Ascending aorta (tissue), 2 donors: ENCODE measurements at regions not wholly inside any gene's neighbourhood (a gene's known extent, or its start where the extent isn't known, plus 50 kb on each side); places are given as distances from the start of the nearest gene placed in this dataset.
A peak's percentile ranks its signal among the peaks of the same experiment; 100 is the strongest.

Source experiments
- DNase-seq, 2 donors: peaks; one replicate each; pipeline ENCODE4 v3.0.0-alpha.2; 2019; ENCODE audit warnings: low spot score in 2 of 2
- H3K27ac ChIP-seq, 2 donors: fragments of 200-600 bp; sonication (generic); one replicate each; pipeline ENCODE4 v1.5.1; 2016 to 2017; ENCODE audit warnings: mild to moderate bottlenecking in 1 of 2
- H3K27me3 ChIP-seq: fragments of 200-600 bp; sonication (generic); one replicate; pipeline ENCODE4 v1.5.1; 2017
- H3K36me3 ChIP-seq, 2 donors: fragments of 200-600 bp; sonication (generic); one replicate each; pipeline ENCODE4 v1.5.1; 2016
- H3K4me1 ChIP-seq, 2 donors: fragments of 200-600 bp; sonication (generic); one replicate each; pipeline ENCODE4 v1.5.1; 2016 to 2017; ENCODE audit warnings: mild to moderate bottlenecking in 1 of 2
- H3K4me3 ChIP-seq, 2 donors: fragments of 200-600 bp; sonication (generic); one replicate each; pipeline ENCODE4 v1.5.1; 2016 to 2017; ENCODE audit warnings: mild to moderate bottlenecking in 1 of 2
- H3K9me3 ChIP-seq, 2 donors: fragments of 200-600 bp; sonication (generic); one replicate each; pipeline ENCODE4 v1.5.1; 2016
- CTCF ChIP-seq, 3 experiments: fragments of 200-600 bp in 2 of 3; fragments of 450-650 bp in 1 of 3; sonication (generic) in 2 of 3; IDR thresholded peaks; one replicate each; pipeline ENCODE4 v1.5.1; 2016 to 2019; ENCODE audit warnings: antibody characterized with exemption in 3 of 3, mild to moderate bottlenecking in 1 of 3, moderate library complexity in 1 of 3
- intact Hi-C: fragments of 100-400 bp; cut with DNase I; formaldehyde crosslinking; loops from one replicate; pipeline ENCODE4 v1.15.1; 2023

- Histone ChIP-seq H3K9me3 (peaks cover 0 to 5% of the 10 kb centered on the region in 2 donors), H3K27ac (no peak overlapping the region), H3K27me3 (no peaks in the 10 kb centered on the region), H3K4me3 (no peak overlapping the region), H3K4me1 (no peaks in the 10 kb centered on the region), H3K36me3 (no peaks in the 10 kb centered on the region)
- intact Hi-C loops: no loop called here
- TF ChIP-seq CTCF (IDR thresholded peaks at IDR 0.05): no peak
- DNase-seq: no peak
Measured at GRCh38 chr11:8748317-8748716, 65.7 kb downstream of the RPL27A start.

GRCh38 chr11:8749202-8749601 lies 66.6 kb downstream of the RPL27A start:
- DNase-seq: no peak
- no peak overlapping the region for H3K4me3 ChIP-seq
- no peaks in the 10 kb centered on the region for H3K36me3 ChIP-seq
- no peaks in the 10 kb centered on the region for H3K27me3 ChIP-seq
- TF ChIP-seq CTCF (IDR thresholded peaks at IDR 0.05): no peak
- peaks cover 0 to 9% of the 10 kb centered on the region in 2 donors for H3K9me3 ChIP-seq
- intact Hi-C loops: no loop called here
- H3K27ac ChIP-seq: no peak overlapping the region
- no peaks in the 10 kb centered on the region for H3K4me1 ChIP-seq

- no peak for DNase-seq
- Histone ChIP-seq H3K4me3 (no peak overlapping the region), H3K27me3 (no peaks in the 10 kb centered on the region), H3K4me1 (peaks cover 7 to 21% of the 10 kb centered on the region in 2 donors), H3K36me3 (no peaks in the 10 kb centered on the region), H3K27ac (peak overlapping the region in 1 of 2 donors; percentile 73), H3K9me3 (peaks cover 0 to 9% of the 10 kb centered on the region in 2 donors)
- intact Hi-C loops: no loop called here
- TF ChIP-seq CTCF (IDR thresholded peaks at IDR 0.05): no peak
Measured at GRCh38 chr11:8754241-8754640, 71.6 kb downstream of the RPL27A start.

- H3K27ac ChIP-seq: peak overlapping the region; percentile 73 to 85
- intact Hi-C loops: no loop called here
- H3K4me1 ChIP-seq: peaks cover 17 to 40% of the 10 kb centered on the region in 2 donors
- H3K9me3 ChIP-seq: peaks cover 0 to 9% of the 10 kb centered on the region in 2 donors
- H3K36me3 ChIP-seq: no peaks in the 10 kb centered on the region
- TF ChIP-seq CTCF (IDR thresholded peaks at IDR 0.05): no peak
- H3K4me3 ChIP-seq: no peak overlapping the region
- H3K27me3 ChIP-seq: no peaks in the 10 kb centered on the region
- no peak for DNase-seq
Measured at GRCh38 chr11:8756201-8756600, 73.6 kb downstream of the RPL27A start.

GRCh38 chr11:8757047-8757446 lies 74.5 kb downstream of the RPL27A start:
- Histone ChIP-seq H3K27ac (peak overlapping the region; percentile 73 to 85), H3K36me3 (no peaks in the 10 kb centered on the region), H3K4me3 (no peak overlapping the region), H3K9me3 (peaks cover 0 to 9% of the 10 kb centered on the region in 2 donors), H3K4me1 (peaks cover 17 to 43% of the 10 kb centered on the region in 2 donors), H3K27me3 (no peaks in the 10 kb centered on the region)
- no peak for TF ChIP-seq CTCF (IDR thresholded peaks at IDR 0.05)
- DNase-seq: no peak
- intact Hi-C loops: no loop called here

GRCh38 chr11:8757533-8757932 lies 74.9 kb downstream of the RPL27A start:
- peaks cover 17 to 43% of the 10 kb centered on the region in 2 donors for H3K4me1 ChIP-seq
- intact Hi-C loops: no loop called here
- no peak for TF ChIP-seq CTCF (IDR thresholded peaks at IDR 0.05)
- peak overlapping the region; percentile 73 to 85 for H3K27ac ChIP-seq
- no peaks in the 10 kb centered on the region for H3K27me3 ChIP-seq
- peaks cover 0 to 9% of the 10 kb centered on the region in 2 donors for H3K9me3 ChIP-seq
- no peak for DNase-seq
- H3K4me3 ChIP-seq: no peak overlapping the region
- H3K36me3 ChIP-seq: no peaks in the 10 kb centered on the region
